Activated CD8-positive, alpha-beta T cell treated with anti-CD3 and anti-CD28 coated beads, Interleukin-2, amount 10 ng/mL, durations not matched to agents 7 days and 5 days (primary cell): ENCODE measurements at regions not wholly inside any gene's neighbourhood (a gene's known extent, or its start where the extent isn't known, plus 50 kb on each side); places are given as distances from the start of the nearest gene placed in this dataset.

Experiments used
- ATAC-seq: fragments of 150-1000 bp; cut with Tn5 transposase; one replicate; pipeline ENCODE4 v1.10.0; 2021; ENCODE audit warnings: moderate library complexity
- CTCF ChIA-PET: fragments of 350-600 bp; sonication (Branson Sonifier 250); formaldehyde crosslinking; loops from one replicate; lab custom pipeline; 2021; ENCODE audit warnings: antibody characterized with exemption; lab: Charles Lee
- POLR2A ChIA-PET: fragments of 350-600 bp; sonication (Branson Sonifier 250); formaldehyde crosslinking; loops from one replicate; lab custom pipeline; 2021; ENCODE audit warnings: antibody characterized with exemption; lab: Charles Lee
- DNase-seq: peaks from one replicate; pipeline ENCODE4 v3.0.0-alpha.2; 2020
- H3K27ac Mint-ChIP-seq: one replicate; pipeline ENCODE4 v1.8.0; 2021; ENCODE audit warnings: mild to moderate bottlenecking, mixed read lengths
- H3K27me3 Mint-ChIP-seq: one replicate; pipeline ENCODE4 v1.8.0; 2021; ENCODE audit warnings: low read depth, mixed read lengths
- H3K36me3 Mint-ChIP-seq: one replicate; pipeline ENCODE4 v1.8.0; 2021; ENCODE audit warnings: low read depth, mixed read lengths
- H3K4me1 Mint-ChIP-seq: one replicate; pipeline ENCODE4 v1.8.0; 2021; ENCODE audit warnings: low read depth, mixed read lengths
- H3K4me3 Mint-ChIP-seq: one replicate; pipeline ENCODE4 v1.8.0; 2021; ENCODE audit warnings: mild to moderate bottlenecking, mixed read lengths
- H3K9me3 Mint-ChIP-seq: one replicate; pipeline ENCODE4 v1.8.0; 2022; ENCODE audit warnings: mixed read lengths; ENCODE audit not compliant: insufficient read depth

DNA sequence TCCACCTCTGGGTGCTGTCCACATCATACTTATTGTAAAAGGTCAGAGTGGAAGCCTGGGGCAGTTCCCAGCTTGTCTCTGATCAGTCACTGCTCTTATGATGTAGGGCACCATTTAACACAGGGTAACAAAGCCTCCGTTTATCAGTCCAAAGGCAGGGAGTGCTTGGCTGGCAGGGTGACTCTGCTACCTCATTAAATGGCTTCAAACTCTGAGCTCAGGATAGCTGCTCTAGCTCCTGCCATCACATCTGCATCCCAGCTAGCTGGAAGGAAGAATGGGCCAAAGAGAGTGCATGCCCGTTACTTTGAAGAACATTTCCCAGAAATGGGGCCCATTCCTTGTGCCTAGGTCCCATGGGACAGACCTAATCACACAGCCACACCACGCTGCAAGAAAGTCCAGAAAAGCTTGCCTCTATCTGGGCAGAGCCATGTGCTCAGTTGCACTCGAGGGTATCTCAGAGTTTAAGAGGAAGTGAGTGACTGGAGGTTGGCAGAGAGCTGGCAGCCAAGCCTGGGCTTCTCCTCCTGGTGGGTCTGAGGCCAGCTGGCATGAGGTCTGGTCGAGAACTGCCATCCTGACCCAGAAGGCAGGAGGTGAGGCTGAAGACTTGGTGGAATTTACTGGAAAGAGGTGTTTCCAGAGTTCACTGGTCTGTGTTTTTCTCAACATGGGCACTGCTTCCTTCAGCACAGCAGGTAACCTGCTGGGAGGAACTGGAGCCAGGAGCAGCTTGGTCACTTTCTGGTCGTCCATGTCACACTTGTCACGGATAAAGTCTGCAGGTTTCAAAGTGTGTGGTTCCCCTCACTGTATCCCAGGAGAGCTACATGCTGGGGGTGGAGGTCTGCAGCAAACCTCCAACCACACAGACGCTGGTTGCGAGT is 935.7 kb downstream of the BRD1 start:
- H3K27me3 Mint-ChIP-seq: no peaks in the 10 kb centered on the region
- ChIA-PET CTCF (no interaction called here), POLR2A (no interaction called here)
- no peaks in the 10 kb centered on the region for H3K9me3 Mint-ChIP-seq
- H3K36me3 Mint-ChIP-seq: no peaks in the 10 kb centered on the region
- no peak for DNase-seq
- no peaks in the 10 kb centered on the region for H3K4me1 Mint-ChIP-seq
- H3K4me3 Mint-ChIP-seq: no peak overlapping the region
- ATAC-seq: no peak
- H3K27ac Mint-ChIP-seq: no peak overlapping the region

GRCh38 chr22:48890693-48891554 is 936.7 kb downstream of the BRD1 start:
- POLR2A ChIA-PET: no interaction called here
- Mint-ChIP-seq H3K4me3 (no peak overlapping the region), H3K9me3 (no peaks in the 10 kb centered on the region), H3K36me3 (no peaks in the 10 kb centered on the region), H3K4me1 (no peaks in the 10 kb centered on the region), H3K27ac (no peak overlapping the region), H3K27me3 (no peaks in the 10 kb centered on the region)
- ATAC-seq (no peak), DNase-seq (no peak)
- CTCF ChIA-PET: no interaction called here

DNA sequence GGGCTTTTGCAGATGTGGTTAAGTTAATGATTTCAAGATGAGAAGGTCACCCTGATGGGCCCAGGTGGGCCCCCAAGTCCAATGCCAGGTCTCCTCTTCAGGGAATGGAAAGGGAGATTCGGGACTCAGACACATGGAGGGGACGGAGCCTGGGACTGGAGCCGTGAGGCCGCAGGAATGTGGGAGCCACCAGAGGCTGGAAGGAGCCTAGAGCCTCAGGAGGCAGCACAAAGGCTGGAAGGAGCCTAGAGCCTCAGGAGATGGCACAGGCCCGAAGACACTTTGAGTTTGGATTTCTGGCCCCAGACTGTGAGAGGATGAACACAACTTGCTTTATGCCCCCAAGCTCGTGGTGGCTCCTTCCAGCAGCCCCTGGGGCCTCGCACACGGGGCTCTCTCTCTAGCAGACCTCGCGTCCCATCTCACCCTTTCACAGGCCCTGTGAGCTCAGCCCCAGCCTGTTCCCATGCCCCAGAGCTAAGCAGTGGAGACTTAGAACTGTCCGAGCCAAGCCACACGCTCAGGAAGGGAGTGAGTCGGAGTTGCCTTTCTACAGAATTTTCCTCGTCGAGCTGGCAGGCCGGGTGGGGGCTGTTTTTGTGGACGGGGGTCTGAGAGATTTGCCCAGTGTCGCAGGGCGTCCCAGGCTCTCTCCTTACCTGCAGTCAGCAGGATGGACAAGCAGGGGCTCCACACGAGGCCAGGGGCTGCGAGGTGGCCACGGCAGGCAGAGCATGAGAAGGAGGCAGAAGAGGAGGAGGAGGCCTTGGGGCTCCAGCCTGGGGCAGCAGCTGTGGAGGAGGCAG is 937.6 kb downstream of the BRD1 start:
- Mint-ChIP-seq H3K9me3 (no peaks in the 10 kb centered on the region), H3K27me3 (no peaks in the 10 kb centered on the region), H3K27ac (no peak overlapping the region), H3K36me3 (no peaks in the 10 kb centered on the region), H3K4me3 (no peak overlapping the region), H3K4me1 (no peaks in the 10 kb centered on the region)
- DNase-seq: no peak
- ATAC-seq: no peak
- ChIA-PET POLR2A (no interaction called here), CTCF (no interaction called here)

- ChIA-PET POLR2A (no interaction called here), CTCF (no interaction called here)
- Mint-ChIP-seq H3K9me3 (no peaks in the 10 kb centered on the region), H3K4me3 (no peak overlapping the region), H3K27me3 (no peaks in the 10 kb centered on the region), H3K4me1 (no peaks in the 10 kb centered on the region), H3K27ac (no peak overlapping the region), H3K36me3 (no peaks in the 10 kb centered on the region)
- DNase-seq (no peak), ATAC-seq (no peak)
Observed at GRCh38 chr22:48889209-48889830, 938.4 kb downstream of the BRD1 start.

DNA sequence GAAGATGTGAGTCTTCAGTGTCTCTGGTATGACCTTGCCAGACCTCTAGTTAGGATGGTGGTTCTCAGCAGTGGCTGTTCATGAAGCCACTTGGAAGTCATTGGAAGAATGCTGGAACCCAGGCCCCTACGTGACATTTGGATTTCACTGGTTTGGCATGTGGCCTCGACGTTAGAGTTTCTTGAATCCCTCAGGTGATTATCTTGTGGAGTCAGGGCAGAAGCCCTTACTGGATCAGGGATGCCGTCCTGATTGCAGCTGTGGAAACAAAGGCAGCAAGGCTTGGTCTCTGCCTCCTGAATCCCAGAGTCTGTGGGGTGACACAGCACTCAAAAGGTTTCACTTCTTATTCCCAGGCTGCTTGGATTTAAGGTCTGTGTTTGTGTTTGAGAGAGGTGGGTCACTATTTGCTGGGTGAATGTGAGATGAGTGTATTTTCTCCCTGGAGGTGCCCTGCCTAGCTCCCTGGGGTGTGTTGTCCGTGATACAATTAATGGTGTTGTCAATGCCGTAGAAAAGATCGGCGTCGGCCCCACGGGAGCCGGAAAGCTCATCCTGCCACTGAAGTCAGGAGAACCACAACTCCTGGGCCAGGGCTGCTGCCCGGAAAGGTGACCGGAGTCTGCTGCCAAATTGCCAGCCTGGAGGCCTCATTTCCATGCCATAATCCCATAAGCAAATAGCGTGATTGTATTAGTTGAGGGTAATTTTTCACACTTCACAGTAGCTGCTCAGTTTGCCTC is 939.0 kb downstream of the BRD1 start:
- ChIA-PET POLR2A (no interaction called here), CTCF (no interaction called here)
- no peak overlapping the region for H3K27ac Mint-ChIP-seq
- no peaks in the 10 kb centered on the region for H3K9me3 Mint-ChIP-seq
- ATAC-seq: no peak
- no peaks in the 10 kb centered on the region for H3K4me1 Mint-ChIP-seq
- DNase-seq: no peak
- H3K36me3 Mint-ChIP-seq: no peaks in the 10 kb centered on the region
- no peak overlapping the region for H3K4me3 Mint-ChIP-seq
- no peaks in the 10 kb centered on the region for H3K27me3 Mint-ChIP-seq

DNA sequence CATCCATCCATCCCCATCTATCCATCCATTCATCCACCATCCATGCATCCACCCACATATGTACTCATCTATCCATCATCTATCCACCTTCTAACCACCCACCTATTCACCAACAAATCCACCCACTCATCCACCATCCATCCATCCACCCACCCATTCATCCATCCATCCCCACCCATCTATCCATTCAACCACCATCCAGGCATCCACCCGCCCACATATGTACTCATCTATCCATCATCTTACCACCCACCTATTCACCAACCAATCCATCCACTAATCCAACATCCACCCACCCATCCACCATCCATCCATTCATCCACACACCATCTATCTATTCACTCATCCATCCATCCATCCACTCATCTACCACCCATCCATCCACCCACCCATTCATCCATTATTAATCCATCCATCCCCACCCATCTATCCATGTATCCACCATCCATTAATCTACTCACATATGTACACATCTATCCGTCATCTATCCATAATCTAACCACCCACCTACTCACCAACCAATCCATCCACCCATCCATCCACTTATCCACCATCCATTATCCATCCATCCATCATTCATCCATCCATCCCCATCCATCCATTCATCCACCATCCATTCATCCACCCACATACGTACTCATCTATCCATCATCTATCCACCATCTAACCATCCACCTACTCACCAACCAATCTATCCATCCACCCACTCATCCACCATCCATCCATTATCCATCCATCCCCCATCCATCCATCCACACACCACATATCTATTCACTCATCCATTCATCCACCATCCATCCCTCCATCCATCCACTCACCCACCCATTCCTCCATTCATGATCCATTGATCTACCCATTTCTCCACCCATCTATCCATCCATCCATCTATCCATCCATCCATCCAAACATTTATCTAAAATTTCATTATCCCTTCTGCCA is 940.0 kb downstream of the BRD1 start:
- POLR2A ChIA-PET: no interaction called here
- Mint-ChIP-seq H3K4me1 (no peaks in the 10 kb centered on the region), H3K9me3 (no peaks in the 10 kb centered on the region), H3K4me3 (no peak overlapping the region), H3K36me3 (no peaks in the 10 kb centered on the region), H3K27ac (no peak overlapping the region), H3K27me3 (no peaks in the 10 kb centered on the region)
- CTCF ChIA-PET: no interaction called here
- no peak for ATAC-seq
- no peak for DNase-seq

- no peak for ATAC-seq
- no peak overlapping the region for H3K27ac Mint-ChIP-seq
- POLR2A ChIA-PET: no interaction called here
- no peak overlapping the region for H3K4me3 Mint-ChIP-seq
- H3K9me3 Mint-ChIP-seq: no peaks in the 10 kb centered on the region
- CTCF ChIA-PET: no interaction called here
- no peaks in the 10 kb centered on the region for H3K27me3 Mint-ChIP-seq
- no peaks in the 10 kb centered on the region for H3K4me1 Mint-ChIP-seq
- no peak for DNase-seq
- no peaks in the 10 kb centered on the region for H3K36me3 Mint-ChIP-seq
Observed at GRCh38 chr22:48886604-48887393, 940.9 kb downstream of the BRD1 start.

GRCh38 chr22:48885919-48886305 is 941.8 kb downstream of the BRD1 start:
- H3K36me3 Mint-ChIP-seq: no peaks in the 10 kb centered on the region
- H3K27ac Mint-ChIP-seq: no peak overlapping the region
- POLR2A ChIA-PET: no interaction called here
- CTCF ChIA-PET: no interaction called here
- H3K4me1 Mint-ChIP-seq: no peaks in the 10 kb centered on the region
- H3K27me3 Mint-ChIP-seq: no peaks in the 10 kb centered on the region
- no peaks in the 10 kb centered on the region for H3K9me3 Mint-ChIP-seq
- no peak overlapping the region for H3K4me3 Mint-ChIP-seq
- DNase-seq: no peak
- ATAC-seq: no peak

GRCh38 chr22:48885271-48885918 is 942.3 kb downstream of the BRD1 start:
- Mint-ChIP-seq H3K27me3 (no peaks in the 10 kb centered on the region), H3K4me3 (no peak overlapping the region), H3K4me1 (no peaks in the 10 kb centered on the region), H3K9me3 (no peaks in the 10 kb centered on the region), H3K36me3 (no peaks in the 10 kb centered on the region), H3K27ac (no peak overlapping the region)
- ChIA-PET CTCF (no interaction called here), POLR2A (no interaction called here)
- ATAC-seq (no peak), DNase-seq (no peak)
